ENCODE measurements at regions not wholly inside any gene's neighbourhood (a gene's known extent, or its start where the extent isn't known, plus 50 kb on each side); places are given as distances from the start of the nearest gene placed in this dataset.

DNA sequence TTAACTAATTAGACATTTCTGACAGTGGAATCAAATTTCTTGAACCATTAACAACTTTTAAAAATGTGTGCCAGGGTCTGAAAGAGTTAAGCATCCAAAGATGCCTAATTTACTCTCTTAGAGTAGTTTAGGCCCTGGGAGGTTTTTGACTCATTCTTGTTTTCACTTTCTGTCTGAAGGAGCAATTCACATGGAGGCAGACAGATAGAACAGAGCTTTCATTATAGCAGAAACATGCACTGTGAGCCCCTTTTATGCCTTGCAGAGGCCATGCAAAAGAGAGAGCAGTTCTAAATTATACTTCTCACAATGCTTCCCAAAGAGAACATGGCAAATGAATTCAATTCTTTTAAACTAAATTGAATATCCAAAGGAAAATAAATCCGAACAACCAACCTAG, 554.8 kb downstream of the MFSD1 start:
- Histone ChIP-seq H3K36me3 (ENCODE audit: control insufficient read depth, insufficient read depth, low read length) (no peaks in the 10 kb centered on the region), H3K9me3 (ENCODE audit: control insufficient read depth, low read length) (no peaks in the 10 kb centered on the region), H3K27ac (ENCODE audit: low read depth, low read length) (peak overlapping the region; percentile 58), H3K27me3 (ENCODE audit: control insufficient read depth, insufficient read depth, low read length, poor library complexity, severe bottlenecking) (no peaks in the 10 kb centered on the region), H3K9ac (ENCODE audit: extremely low read depth, low read length, poor library complexity, severe bottlenecking) (no peak overlapping the region), H3K4me3 (ENCODE audit: low read length) (no peak overlapping the region), H3K4me1 (ENCODE audit: control insufficient read depth, insufficient read depth, low read length) (no peaks in the 10 kb centered on the region)
- DNase-seq: no peak
- no peak overlapping the region for H3K27ac Mint-ChIP-seq
- H3K36me3 Mint-ChIP-seq (ENCODE audit: low read depth): no peaks in the 10 kb centered on the region
- no peaks in the 10 kb centered on the region for H3K9me3 Mint-ChIP-seq
- H3K4me1 Mint-ChIP-seq: no peaks in the 10 kb centered on the region
- TF ChIP-seq, protein P1, sequence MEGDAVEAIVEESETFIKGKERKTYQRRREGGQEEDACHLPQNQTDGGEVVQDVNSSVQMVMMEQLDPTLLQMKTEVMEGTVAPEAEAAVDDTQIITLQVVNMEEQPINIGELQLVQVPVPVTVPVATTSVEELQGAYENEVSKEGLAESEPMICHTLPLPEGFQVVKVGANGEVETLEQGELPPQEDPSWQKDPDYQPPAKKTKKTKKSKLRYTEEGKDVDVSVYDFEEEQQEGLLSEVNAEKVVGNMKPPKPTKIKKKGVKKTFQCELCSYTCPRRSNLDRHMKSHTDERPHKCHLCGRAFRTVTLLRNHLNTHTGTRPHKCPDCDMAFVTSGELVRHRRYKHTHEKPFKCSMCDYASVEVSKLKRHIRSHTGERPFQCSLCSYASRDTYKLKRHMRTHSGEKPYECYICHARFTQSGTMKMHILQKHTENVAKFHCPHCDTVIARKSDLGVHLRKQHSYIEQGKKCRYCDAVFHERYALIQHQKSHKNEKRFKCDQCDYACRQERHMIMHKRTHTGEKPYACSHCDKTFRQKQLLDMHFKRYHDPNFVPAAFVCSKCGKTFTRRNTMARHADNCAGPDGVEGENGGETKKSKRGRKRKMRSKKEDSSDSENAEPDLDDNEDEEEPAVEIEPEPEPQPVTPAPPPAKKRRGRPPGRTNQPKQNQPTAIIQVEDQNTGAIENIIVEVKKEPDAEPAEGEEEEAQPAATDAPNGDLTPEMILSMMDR (conservative IDR thresholded peaks at IDR 0.05): no peak
- H3K4me3 Mint-ChIP-seq: no peak overlapping the region
- H3K27me3 Mint-ChIP-seq (ENCODE audit: insufficient read depth): no peaks in the 10 kb centered on the region
- WGBS, 2 experiments (ENCODE audit: insufficient coverage in 1 of 2, insufficient read length in 1 of 2): 76% methylated on average over 1 of the region's 1 CpG; no CpG with 5 or more reads in 1 of the 2 experiments

DNA sequence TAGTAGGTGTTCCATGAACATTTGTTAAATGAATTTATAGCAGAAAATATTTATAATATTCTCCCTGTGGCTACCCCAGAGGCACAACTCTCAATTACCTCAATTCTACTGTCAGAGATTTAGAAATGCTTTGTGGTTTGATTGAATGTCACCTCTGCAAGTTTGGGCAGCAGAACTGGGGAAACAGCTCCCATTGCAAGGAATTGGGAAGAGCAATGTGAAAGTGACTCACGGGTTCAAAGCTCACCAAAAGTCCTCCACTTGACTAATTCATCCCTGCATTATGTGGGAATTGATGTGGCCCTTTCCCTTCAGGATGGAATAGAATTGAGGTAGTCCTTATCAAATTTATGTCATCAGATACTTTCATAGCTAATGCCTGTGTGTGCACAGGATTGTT, 562.7 kb downstream of the MFSD1 start:
- Mint-ChIP-seq H3K27ac (no peak overlapping the region), H3K4me1 (no peaks in the 10 kb centered on the region), H3K27me3 (ENCODE audit: insufficient read depth) (peaks cover 2% of the 10 kb centered on the region), H3K36me3 (ENCODE audit: low read depth) (no peaks in the 10 kb centered on the region), H3K4me3 (no peak overlapping the region), H3K9me3 (no peaks in the 10 kb centered on the region)
- Histone ChIP-seq H3K4me1 (ENCODE audit: control insufficient read depth, insufficient read depth, low read length) (no peaks in the 10 kb centered on the region), H3K36me3 (ENCODE audit: control insufficient read depth, insufficient read depth, low read length) (no peaks in the 10 kb centered on the region), H3K27me3 (ENCODE audit: control insufficient read depth, insufficient read depth, low read length, poor library complexity, severe bottlenecking) (no peaks in the 10 kb centered on the region), H3K9me3 (ENCODE audit: control insufficient read depth, low read length) (no peaks in the 10 kb centered on the region), H3K9ac (ENCODE audit: extremely low read depth, low read length, poor library complexity, severe bottlenecking) (no peak overlapping the region), H3K4me3 (ENCODE audit: low read length) (no peak overlapping the region), H3K27ac (ENCODE audit: low read depth, low read length) (no peak overlapping the region)
- DNase-seq: no peak
- WGBS, 2 experiments (ENCODE audit: insufficient coverage in 1 of 2, insufficient read length in 1 of 2): 87% methylated on average over 1 of the region's 1 CpG; no CpG with 5 or more reads in 1 of the 2 experiments
- TF ChIP-seq, protein P1 (conservative IDR thresholded peaks at IDR 0.05): no peak

DNA sequence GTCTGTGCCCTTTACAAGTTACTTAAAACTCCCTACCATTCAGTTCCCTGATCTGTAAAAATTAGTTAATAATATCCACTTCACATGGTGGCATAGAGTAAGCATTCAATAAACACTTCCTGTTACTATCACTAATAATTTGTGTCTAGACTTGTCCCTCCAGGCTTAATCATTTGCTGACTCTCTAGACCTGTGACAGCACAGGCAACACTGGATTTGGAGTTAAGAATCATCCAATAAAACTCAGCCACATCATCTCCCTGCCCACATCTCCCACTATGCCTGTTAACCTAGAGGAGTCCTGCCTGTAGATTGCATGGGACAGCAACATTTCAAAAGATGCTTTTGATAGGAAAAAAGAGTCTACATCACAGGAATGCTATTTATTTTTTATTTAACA, 564.6 kb downstream of the MFSD1 start:
- no peaks in the 10 kb centered on the region for H3K4me1 Mint-ChIP-seq
- no peaks in the 10 kb centered on the region for H3K36me3 Mint-ChIP-seq (ENCODE audit: low read depth)
- no peak overlapping the region for H3K27ac Mint-ChIP-seq
- TF ChIP-seq, protein P1 (conservative IDR thresholded peaks at IDR 0.05): no peak
- Histone ChIP-seq H3K4me1 (ENCODE audit: control insufficient read depth, insufficient read depth, low read length) (no peaks in the 10 kb centered on the region), H3K27ac (ENCODE audit: low read depth, low read length) (no peak overlapping the region), H3K9ac (ENCODE audit: extremely low read depth, low read length, poor library complexity, severe bottlenecking) (no peak overlapping the region), H3K36me3 (ENCODE audit: control insufficient read depth, insufficient read depth, low read length) (no peaks in the 10 kb centered on the region), H3K9me3 (ENCODE audit: control insufficient read depth, low read length) (no peaks in the 10 kb centered on the region), H3K27me3 (ENCODE audit: control insufficient read depth, insufficient read depth, low read length, poor library complexity, severe bottlenecking) (no peaks in the 10 kb centered on the region), H3K4me3 (ENCODE audit: low read length) (no peak overlapping the region)
- no peak for DNase-seq
- H3K9me3 Mint-ChIP-seq: no peaks in the 10 kb centered on the region
- H3K27me3 Mint-ChIP-seq (ENCODE audit: insufficient read depth): peaks cover 2% of the 10 kb centered on the region
- H3K4me3 Mint-ChIP-seq: no peak overlapping the region

Data from endodermal cell (in vitro differentiated cells).